HepG2 (cell line): ENCODE measurements at regions not wholly inside any gene's neighbourhood (a gene's known extent, or its start where the extent isn't known, plus 50 kb on each side); places are given as distances from the start of the nearest gene placed in this dataset.

ENCODE experiments used
- FIP1L1 ChIP-seq: fragments of 200-400 bp; formaldehyde crosslinking; IDR thresholded peaks from 2 replicates; pipeline ENCODE4 v1.6.1; 2018; ENCODE audit warnings: low read depth, mild to moderate bottlenecking, low read length, moderate library complexity, borderline replicate concordance; ENCODE audit not compliant: insufficient read depth
- MED13 ChIP-seq: sonication (generic); formaldehyde crosslinking; IDR thresholded peaks from 2 replicates; pipeline ENCODE4 v1.5.0; 2020; ENCODE audit warnings: missing genetic modification reagents
- TBX2 ChIP-seq: sonication (generic); formaldehyde crosslinking; IDR thresholded peaks from 2 replicates; pipeline ENCODE4 v1.5.0; 2020; ENCODE audit warnings: missing genetic modification reagents, mild to moderate bottlenecking, borderline replicate concordance
- ZNF24 ChIP-seq: fragments of 450-650 bp; IDR thresholded peaks from 2 replicates; pipeline ENCODE4 v1.6.1; 2017; ENCODE audit warnings: antibody characterized with exemption, mild to moderate bottlenecking
- ZNF609 ChIP-seq: sonication (generic); formaldehyde crosslinking; IDR thresholded peaks from 2 replicates; pipeline ENCODE4 v1.4.0; 2020; ENCODE audit warnings: mild to moderate bottlenecking, missing genetic modification reagents, borderline replicate concordance
- ZNF670 ChIP-seq: sonication (generic); formaldehyde crosslinking; IDR thresholded peaks from 2 replicates; pipeline ENCODE4 v1.8.0; 2022; ENCODE audit warnings: mild to moderate bottlenecking, missing genetic modification reagents, borderline replicate concordance
- ZNF772 ChIP-seq: sonication (generic); formaldehyde crosslinking; IDR thresholded peaks from 2 replicates; pipeline ENCODE4 v1.5.0; 2020; ENCODE audit warnings: mild to moderate bottlenecking, missing genetic modification reagents
- TF ChIP-seq, protein P1 (sequence below): sonication (generic); formaldehyde crosslinking; IDR thresholded peaks from 2 replicates; pipeline ENCODE4 v1.5.1; 2020; ENCODE audit warnings: mild to moderate bottlenecking, missing genetic modification reagents, borderline replicate concordance

DNA sequence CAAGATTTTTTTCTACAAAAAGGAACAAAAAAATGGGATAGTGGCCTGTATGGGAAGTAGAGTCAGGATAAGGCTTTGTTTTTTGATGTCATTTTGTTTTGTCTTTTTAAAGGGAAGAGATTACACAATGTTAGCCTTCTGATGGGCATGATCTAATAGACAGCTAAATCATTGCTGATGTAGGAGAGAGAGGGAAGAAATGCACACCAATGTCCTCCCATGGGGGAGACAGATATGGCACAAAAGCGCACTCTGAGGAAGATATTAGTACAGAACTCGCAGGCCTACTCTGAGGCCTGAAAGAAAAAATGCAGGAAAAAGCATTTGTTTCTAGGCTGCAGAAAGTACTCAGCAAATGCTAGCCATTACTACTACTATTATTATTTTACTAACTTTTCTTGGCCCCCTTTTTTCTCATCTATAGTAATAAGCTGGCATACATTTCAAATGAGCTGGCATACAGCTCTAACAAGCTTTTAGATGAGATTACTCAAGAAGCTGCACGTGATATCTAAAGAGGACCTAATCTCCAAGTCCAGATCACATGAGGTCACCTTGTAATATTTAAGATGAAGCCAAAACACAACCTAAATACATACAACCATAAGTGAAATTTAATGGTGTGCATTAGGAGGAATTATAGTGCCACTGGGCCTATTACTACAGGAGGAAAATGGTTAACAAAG is 269.4 kb upstream of the TANK start (continued):
- TF ChIP-seq, protein P1, sequence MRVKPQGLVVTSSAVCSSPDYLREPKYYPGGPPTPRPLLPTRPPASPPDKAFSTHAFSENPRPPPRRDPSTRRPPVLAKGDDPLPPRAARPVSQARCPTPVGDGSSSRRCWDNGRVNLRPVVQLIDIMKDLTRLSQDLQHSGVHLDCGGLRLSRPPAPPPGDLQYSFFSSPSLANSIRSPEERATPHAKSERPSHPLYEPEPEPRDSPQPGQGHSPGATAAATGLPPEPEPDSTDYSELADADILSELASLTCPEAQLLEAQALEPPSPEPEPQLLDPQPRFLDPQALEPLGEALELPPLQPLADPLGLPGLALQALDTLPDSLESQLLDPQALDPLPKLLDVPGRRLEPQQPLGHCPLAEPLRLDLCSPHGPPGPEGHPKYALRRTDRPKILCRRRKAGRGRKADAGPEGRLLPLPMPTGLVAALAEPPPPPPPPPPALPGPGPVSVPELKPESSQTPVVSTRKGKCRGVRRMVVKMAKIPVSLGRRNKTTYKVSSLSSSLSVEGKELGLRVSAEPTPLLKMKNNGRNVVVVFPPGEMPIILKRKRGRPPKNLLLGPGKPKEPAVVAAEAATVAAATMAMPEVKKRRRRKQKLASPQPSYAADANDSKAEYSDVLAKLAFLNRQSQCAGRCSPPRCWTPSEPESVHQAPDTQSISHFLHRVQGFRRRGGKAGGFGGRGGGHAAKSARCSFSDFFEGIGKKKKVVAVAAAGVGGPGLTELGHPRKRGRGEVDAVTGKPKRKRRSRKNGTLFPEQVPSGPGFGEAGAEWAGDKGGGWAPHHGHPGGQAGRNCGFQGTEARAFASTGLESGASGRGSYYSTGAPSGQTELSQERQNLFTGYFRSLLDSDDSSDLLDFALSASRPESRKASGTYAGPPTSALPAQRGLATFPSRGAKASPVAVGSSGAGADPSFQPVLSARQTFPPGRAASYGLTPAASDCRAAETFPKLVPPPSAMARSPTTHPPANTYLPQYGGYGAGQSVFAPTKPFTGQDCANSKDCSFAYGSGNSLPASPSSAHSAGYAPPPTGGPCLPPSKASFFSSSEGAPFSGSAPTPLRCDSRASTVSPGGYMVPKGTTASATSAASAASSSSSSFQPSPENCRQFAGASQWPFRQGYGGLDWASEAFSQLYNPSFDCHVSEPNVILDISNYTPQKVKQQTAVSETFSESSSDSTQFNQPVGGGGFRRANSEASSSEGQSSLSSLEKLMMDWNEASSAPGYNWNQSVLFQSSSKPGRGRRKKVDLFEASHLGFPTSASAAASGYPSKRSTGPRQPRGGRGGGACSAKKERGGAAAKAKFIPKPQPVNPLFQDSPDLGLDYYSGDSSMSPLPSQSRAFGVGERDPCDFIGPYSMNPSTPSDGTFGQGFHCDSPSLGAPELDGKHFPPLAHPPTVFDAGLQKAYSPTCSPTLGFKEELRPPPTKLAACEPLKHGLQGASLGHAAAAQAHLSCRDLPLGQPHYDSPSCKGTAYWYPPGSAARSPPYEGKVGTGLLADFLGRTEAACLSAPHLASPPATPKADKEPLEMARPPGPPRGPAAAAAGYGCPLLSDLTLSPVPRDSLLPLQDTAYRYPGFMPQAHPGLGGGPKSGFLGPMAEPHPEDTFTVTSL (CRISPR knock-in tag), result no peak
- TF ChIP-seq MED13 (CRISPR knock-in tag), result no peak
- TF ChIP-seq ZNF772 (CRISPR knock-in tag), result no peak
- no peak for TF ChIP-seq ZNF670 (CRISPR knock-in tag)
- no peak for TF ChIP-seq ZNF24
- TF ChIP-seq FIP1L1, result no peak
- TF ChIP-seq ZNF609 (CRISPR knock-in tag), result no peak
- TF ChIP-seq TBX2, result no peak
- TF ChIP-seq, all 625 proteins: peak for 0
